GM18498 (cell line): ENCODE measurements at regions not wholly inside any gene's neighbourhood (a gene's known extent, or its start where the extent isn't known, plus 50 kb on each side); places are given as distances from the start of the nearest gene placed in this dataset.

Experiments
- ATAC-seq: cut with Tn5 transposase; IDR thresholded peaks from one replicate; pipeline ENCODE4 v1.9.1; 2021; ENCODE audit warnings: mild to moderate bottlenecking, moderate library complexity; ENCODE audit not compliant: unreplicated experiment

DNA sequence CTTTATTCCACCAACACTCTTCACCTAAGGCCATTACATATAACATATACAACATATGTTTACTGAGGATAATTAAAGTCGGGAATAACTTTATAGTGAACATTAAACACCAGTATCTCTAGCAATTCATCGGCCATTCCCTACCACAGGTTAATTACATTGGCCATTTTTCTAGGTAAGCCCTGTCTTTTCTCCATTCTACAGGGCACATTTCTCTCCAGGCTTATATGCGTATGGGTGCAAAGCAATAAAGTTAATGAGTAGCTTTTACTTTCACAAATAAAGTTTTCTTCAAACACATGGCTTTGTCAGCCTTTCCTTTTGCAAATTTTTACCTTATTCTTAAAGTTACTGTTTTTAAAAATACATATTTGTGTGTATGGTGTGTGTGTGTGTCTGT is 111.9 kb upstream of the IQCM start:
- no peak for ATAC-seq

DNA sequence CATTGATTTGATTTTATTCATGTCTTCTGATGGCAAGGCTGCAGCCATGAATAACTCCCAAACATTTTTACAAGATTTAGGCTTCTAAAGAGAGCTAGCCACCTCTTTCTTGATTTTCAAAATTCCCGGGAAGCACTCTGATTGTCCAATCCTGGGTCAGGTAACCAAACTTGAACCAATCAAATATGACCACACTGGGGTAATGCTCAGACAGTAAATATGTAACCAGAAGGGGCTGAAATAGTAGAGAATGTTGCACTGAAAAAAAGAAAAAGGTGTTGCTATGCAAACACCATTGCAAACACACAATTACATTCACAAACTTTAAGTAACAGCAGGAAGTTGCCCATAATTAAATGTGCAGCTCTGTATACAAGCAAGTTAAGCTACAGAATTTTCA is 112.9 kb upstream of the IQCM start:
- ATAC-seq = no peak

DNA sequence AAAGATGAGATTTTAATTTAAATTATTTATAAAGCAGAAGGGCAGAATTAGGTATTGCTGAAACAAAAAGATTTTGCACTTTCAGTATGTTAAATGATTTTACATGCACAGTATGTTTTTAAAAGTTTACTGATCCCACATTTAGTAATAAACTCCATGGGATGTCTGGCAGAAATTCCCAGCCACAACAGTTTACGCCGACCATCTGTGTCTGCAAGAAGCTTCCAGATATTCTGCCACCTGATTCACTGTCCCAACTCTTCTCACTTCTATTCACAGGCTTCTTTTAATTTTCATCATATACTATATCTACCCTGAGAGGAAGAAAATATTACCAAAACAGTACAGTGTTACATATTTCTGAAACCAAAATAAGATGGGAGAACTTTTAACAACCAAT is 115.8 kb upstream of the IQCM start:
- no peak for ATAC-seq

DNA sequence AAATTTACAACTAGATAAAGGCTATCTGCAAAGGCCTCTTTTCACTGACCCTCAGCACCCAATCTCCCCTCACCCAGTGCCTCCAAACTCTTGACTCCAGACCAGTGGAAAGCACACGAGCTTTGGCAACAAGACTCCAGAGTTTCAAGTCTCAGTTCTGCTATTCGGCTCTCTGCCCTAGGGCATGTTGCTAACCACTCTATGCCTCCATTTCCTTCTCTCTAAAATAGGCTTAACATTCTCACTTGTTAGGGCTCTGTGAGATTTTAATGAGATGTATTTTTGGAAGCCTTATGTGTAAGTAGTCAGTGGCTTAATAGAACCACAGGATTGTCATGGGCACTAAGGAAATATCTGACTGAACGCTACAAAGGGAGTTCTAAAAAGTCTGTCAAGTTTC is 116.5 kb upstream of the IQCM start:
- ATAC-seq = no peak

DNA sequence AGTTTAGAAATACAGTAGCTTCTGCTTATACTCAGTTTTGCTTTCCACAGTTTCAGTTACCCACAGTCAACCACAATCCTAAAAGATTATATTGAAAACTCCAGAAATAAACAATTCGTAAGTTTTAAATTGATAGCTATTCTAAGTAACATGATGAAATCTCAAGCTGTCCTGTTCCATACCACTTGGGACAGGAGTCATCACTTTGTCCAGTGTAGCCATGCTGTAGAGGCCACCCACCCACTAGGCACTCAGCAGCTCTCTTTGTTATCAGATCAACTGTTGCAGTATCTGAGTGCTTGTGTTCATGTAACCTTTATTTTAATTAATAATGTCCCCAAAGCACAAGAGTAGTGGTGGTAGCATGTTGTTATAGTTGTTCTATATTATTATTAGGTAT is 117.5 kb upstream of the IQCM start:
- ATAC-seq = no peak

DNA sequence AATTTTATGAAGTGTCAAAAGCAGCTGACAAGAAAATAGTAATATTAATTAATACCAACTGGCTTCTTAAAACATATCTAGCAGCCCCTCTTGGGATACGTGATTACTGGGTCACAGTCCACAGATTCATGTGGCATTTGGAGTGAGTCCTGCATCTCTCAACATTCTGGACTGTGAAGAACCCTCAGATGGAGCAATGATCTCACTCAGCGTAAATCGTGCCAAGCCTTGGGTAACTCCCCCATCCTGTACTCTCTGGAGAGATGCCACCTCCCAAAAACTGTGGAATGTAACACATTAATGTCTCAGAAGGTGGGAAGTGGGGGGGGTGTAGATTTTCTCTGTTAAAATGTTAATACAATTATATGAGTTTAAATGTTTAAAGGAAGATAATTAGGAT is 118.2 kb upstream of the IQCM start:
- ATAC-seq = no peak

DNA sequence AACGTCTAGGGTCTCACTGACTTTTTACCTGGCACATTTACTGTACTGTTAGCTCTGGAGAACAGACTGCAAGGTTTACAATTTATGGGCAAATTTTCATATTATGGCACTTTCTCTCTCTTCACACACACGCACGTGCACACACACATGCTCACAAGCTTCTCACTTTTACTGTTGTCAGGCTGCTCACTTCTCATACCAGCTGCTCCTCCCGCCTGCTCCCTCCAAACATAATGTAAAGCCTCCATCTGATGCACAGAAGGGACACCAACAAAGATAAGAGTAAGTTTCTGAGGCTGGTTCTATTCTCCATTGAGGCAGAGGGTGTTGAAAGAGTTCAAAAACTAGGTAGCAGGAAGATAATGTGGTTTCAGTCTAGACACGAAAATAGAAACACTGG is 128.9 kb upstream of the DCLK2 start:
- ATAC-seq = no peak

DNA sequence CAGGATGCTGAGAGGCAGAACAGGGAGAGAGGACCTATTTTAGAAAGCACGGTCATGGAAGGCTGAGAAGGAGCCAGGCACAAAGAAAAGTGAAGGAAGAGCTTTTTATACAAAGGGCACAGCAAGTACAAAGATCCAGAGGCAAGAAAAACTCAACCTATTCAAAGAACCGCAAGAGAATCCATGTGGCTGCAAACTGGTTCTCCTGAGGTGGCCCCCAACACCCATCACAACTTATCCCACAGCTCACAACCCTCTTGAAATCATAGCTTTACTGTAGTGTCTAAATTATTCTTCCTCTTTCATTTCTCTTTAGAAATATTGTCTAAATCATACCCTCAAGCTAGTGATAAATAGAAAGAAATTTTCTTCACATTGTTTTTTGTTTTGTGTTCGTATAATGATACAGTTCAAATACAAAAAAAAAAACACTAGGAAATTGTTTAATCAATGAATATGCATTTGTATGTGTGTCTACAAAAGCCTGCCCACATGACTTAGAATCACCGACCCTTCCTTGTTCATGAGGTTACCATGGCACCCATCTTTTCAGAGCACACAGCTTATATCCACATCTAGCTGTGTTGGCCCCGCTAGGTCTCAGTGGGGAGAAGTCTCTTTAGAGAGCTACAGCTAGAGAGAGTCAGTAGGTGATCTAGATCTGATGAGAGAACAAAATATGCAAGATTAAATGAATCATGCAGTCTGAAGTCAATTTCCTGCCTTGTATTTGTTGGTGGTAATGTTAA is 126.9 kb upstream of the DCLK2 start:
- no peak for ATAC-seq

DNA sequence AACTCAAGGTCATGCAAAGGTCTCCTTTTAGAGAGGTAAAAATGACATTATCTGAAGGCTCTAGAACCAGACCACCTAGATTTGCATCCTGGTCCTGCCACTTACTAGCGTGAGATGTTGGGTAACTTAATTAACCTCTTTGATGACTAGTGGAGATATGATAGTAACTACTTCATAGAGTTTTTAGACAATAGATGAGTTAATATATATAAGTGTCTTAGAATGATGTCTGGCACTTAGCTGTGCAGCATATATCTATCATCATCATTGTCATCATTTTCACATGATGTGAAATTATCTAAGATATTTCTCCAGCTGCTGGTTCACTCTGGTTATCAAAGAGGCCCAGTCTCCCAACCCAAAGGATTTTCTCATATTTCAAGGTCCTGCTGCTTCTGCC is 126.1 kb upstream of the DCLK2 start:
- ATAC-seq = no peak

DNA sequence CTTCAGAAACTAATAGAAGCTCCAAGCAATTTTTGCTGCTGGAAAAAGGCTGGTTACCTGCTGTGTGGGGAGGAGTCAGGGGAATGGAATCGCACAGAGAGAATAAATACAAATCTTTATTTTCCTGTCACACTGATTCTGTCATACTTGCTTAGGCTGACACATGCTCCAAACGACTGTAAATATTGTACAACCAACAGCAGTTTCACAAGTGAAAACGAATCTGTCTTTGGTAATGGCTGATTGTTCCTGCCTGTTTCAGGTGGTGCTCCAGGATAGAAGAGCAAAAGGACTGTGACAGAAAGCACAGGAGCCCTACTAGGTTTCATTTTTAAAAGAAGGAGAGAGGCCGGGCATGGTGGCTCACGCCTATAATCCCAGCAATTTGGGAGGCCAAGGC is 125.5 kb upstream of the DCLK2 start:
- ATAC-seq = no peak

DNA sequence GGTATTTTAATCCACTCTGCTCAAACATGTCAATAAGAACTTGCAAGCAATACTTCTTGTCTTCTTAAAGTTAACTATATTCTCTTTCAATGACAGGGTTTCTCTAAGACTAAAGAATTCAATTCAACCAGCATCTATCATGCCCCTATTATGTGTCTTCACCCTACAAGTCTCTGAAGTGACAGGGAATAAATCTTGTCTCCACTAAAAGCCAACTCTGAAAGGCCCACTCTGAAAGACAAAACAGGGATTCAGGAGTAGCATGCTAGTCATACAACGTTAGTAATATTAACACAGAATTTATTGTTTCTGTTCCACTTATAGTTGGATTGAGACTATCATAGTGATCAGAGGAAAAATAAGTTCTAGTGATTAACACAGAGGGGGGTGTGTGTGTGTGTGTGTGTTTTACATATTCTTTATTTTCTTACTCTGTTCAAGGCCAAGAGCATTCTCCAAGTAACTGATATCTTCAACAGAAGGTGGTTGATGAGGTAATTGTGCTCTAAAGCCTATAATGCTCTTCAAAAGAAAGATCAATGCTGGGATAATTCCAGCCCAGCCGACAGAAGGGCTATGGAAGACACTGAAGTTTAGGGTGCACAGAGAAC is 122.4 kb upstream of the DCLK2 start:
- ATAC-seq = no peak

DNA sequence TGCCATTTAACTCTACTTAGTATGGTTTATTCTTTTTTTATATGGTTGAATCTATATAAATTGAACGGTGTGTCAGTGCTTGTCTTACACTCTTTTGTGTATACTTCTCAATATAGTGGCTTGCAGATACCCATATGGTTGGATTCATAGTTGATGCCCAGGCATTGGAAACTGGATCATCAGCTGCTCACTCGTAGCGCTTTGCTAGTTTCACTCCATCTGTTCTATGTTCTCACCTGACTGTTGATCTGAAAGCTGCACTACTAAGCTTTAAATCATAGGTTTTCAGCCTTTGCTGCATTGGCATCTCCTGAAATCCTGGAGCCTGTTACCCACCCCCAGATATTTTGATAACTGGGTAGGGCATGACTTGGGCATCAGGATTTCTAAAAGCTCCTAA is 121.6 kb upstream of the DCLK2 start:
- ATAC-seq = no peak

DNA sequence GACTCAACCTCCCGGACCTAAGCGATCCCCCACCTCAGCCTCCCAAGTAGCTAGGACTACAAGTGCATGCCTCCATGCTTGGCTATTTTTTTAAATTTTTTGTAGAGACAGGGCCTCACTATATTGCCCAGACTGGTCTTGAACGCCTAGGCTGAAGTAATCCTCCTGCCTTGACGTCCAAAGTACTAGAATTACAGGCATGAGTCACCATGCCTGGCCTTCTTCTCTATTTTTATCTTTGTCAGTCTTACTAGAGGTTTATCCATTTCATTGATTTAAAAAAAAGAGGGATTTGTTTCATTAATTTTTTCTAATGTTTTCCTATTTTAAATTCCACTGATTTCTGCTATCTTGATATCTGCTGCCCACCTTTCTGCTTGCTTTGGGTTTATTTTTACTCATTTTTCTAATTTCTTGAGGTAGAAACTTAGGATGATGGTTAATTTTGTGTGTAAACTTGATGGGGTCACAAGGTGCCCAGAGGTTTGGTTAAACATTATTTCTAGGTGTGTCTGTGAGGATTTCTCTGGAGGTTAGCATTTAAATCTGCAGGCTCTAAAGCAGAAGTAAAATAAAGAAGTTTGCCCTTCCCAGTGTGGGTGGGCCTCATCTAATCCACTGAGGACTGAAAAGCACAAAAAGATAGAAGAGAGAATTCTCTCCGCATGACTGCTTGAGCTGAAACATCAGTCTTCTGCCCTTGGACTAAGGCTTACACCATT is 116.2 kb upstream of the DCLK2 start:
- no peak for ATAC-seq

DNA sequence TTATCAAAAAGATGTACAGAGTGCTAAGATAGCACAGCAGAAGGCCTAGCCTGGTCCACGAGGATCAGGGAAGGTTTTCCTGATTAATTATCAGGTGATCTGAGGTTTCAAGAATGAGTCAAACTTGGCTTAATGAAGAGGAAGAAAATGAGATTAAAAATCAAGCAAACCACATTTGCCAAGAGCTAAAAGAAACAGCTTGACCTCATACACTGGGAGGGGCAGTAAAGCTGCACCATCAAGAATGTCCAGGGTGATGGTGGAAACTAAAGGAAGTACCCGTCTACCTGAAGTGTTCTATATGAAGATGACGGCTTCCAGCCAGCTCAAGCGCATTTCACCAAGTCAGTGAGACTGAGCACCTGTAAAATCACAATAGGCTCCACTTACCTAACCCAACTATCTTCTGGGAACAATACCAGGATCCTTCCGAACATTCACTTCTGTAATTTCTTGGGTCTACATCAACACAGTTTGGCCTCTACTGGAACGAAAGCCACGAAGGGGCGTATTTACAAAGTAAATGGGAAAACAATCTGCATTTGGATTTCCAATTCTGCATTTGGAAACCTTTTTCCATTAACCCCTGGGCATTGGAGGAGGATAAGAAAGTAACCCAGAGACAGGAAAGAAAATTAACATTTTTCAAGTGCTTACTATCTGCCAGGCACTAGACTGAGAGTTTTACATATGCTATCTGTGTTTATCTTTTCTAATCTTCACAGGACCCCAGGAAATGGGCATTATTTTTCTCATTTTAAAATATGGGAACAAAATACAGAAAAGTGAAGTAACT is 114.0 kb upstream of the DCLK2 start:
- ATAC-seq = no peak

DNA sequence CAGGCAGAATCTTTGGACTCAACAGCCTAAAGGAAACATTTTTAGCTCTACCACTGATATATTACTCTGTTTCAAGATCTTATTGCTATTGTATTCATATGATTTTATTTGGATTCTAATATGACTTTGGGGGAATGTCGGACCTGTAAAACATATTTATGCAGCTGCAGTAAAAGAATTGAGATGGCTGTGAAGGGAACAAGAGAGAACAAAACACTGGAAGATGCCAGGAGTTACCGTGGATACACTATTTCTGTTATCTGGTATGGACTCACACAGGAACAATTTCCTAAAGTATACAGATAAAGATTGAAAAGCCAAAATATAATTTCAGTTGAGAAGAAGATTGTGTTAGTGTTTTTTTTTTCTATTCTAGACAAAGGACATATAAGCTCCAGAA is 113.0 kb upstream of the DCLK2 start:
- ATAC-seq = no peak

DNA sequence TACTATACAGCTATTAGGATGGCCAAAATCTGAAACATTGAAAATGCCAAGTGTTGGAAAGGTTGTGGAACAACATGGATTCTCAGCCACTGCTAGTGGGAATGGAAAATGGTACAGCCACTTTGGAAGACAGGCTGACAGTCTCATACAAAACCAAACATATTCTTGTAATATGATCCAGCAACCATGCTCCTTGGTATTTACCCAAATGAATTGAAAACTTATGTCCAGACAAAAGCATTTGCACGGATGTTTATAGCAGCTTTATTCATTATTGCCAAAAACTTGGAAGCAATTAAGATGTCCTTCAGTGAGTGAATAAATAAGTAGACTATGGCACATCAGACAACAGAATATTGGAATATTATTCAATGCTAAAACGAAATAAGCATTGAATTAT is 105.8 kb upstream of the DCLK2 start:
- ATAC-seq = no peak

DNA sequence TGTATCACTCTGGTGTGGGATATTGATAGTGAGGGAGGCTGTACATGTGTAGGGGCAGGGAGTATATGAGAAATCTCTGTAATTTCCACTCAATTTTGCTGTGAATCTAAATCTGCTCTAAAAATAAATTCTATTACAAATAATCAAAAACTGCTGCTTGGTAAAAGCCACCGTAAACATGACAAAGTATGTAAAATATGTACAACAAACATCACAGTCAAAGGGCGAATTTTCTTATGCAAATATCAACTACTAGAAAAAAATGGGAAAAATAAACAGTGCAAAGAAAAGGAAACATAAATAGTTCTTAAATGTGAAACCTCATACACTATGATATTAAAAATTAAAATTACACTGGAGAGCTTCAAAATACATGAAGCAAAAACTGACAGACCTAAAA is 105.1 kb upstream of the DCLK2 start:
- no peak for ATAC-seq

DNA sequence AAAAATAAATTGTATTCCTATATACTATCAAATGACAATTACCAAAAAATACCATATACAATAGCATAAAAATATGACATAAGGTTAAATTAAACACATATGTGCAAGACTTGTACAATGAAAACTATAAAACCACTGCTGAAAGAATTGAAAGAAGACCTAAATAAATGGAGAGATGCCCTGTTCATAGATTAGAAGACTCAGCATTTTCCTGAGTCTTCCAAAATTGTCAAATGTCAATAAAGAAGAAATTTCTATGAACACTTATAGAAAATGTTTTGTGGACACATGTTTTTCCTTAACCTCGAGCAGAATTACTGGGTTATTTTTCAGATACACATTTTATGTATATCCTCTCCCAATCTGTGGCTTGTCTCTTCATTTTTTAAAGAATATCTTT is 103.1 kb upstream of the DCLK2 start:
- ATAC-seq = no peak

DNA sequence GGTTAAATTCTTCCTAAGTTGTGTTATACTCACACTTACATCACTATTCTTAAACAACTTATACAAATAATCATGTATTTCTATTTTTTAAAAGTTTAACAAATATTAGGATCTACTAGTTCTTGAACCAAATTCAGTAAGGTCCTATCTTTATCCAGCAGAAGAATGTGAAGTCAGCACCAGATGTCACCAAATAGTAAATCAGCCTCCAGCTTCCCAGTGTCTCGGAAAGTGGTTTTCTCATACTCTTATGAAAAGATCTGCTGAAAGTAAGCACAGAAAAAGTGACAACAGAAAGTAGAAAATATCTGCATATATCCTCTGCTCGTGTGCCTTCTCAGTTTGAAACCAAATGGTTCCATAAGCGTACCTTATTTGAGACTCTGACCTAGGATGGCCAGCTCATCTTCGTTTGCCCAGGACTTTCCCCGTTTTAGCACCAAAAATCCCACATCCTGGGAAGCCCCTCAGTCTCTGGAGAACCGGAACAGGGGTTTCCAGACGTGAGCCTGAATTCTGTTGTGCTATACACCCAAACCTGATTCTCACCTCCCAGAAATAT is 98.0 kb upstream of the DCLK2 start:
- ATAC-seq = peak; percentile 36

DNA sequence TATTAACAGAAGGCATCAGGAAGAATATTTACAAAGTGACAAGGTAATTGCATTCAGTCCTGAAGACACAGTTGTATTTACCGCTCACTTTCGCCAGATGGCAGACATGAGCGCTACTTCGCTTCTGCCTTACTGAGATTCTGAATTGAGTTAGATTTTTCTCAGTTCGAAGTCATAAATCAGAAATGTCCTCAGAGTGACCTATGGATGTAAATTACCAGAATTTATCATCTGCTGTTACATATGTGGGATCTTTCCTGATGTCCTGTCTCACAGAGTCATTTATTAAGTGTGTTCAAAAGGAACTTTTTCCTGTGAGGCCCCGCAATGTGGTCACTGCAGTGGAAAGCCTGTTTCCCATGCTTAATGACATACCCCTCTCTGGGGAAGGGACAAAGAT is 97.3 kb upstream of the DCLK2 start:
- ATAC-seq = peak; percentile 77

DNA sequence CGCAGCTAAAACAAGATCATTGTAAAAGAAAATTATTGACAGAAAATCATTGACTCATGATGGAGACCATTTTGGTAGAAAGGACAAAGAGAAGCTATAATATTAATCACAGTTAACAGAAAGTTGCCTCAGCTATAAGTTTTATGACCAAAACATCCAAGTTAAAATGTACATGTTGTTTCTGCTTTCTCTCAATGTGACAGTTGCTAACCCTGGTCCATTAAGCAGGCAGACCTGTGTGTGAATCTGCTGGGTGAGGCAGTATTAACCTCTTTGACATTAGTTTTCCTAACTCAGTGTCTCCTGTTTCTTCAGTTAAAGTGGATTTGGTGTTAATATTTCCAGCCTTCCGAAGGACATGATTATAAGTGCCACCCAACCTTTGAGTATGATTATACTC is 94.8 kb upstream of the DCLK2 start:
- ATAC-seq = no peak
